ENCODE measurements at regions not wholly inside any gene's neighbourhood (a gene's known extent, or its start where the extent isn't known, plus 50 kb on each side); places are given as distances from the start of the nearest gene placed in this dataset.
"Not testable (repeated sequence)": the region's sequence is repeated elsewhere in the genome, so short reads cannot be mapped to it uniquely, and the experiment has no call there.

DNA sequence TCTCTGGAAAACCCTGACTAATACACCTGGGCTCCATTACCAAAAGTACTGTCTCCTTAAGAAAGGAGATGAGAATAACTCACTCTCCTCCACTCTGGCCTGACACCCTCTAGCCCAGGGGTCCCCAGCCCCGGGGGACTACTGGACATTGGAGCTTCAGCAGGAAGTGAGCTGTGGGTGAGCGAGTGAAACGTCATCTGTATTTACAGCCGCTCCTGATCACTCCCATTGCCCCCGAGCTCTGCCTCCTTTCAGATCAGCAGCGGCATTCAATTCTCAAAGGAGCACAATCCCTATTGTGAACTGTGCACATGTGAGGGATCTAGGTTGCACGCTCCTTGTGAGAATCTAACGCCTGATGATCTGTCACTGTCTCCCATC, 126.3 kb upstream of the TNRC6C start:
- DNase-seq = no peak

DNA sequence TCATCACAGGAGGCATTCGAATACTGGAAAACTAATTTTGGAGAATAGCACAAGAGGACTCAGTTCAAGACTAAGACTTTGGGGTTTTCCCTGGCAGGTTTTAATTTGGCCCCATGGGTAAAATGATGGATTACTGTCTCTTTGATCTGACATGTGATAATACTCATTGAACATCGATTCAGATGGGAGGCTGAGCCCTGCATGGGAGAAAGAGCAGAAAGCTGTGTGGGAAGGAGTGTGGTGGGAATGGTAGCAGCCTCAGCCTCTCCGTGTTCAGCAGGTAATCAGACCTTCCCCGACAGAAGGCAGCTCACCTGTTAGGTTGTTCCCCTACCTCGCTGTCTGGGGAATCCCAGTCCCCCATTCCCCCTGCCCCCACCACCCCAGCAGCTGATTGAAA, 124.7 kb upstream of the TNRC6C start:
- DNase-seq = no peak

DNA sequence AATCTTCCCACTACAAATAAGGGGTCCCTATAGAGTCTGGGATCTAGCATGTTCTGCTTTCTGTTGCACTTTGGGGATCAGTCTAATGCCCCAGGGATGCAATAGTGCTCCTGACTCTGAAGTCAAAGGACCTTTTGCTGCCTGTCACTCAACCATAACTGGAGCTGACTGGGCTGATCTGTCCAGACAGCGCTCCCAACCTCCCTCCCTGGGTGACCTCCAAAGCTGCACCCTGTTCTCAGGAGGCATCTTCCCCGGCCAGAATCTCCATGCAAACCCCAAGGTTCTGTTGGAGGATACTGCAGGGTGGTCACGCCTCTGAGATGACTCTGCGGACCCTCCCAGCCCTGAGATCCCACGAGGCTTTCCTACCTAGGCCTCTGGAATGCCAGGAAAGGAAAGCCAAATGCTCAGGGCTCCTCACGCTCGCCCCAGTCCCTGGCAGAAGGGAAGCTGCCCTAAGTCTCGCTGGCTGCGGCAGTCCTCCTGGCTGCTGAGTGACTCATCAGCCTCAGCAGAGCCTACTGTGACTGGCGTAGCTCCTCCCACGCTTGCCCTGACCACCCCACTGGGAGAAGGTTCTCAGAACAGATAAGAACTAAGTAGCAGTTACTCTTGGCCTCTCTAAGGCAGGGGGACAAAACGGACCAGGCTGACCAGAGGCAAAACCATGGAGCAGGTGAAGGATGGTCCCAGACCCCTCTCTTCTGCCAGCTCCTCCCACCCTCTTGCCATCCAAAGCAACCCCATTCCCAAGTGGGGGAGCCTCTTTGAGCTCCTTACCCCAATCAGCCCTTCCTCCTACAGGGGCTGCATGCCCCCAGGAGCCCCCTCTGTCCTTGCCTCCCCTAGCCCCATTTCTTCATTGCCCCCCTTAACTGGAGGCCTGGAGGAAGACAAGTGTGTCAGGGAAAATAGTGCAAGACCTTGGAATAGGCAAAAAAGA, 124.1 kb upstream of the TNRC6C start:
- DNase-seq = peak; percentile 33 to 86

DNA sequence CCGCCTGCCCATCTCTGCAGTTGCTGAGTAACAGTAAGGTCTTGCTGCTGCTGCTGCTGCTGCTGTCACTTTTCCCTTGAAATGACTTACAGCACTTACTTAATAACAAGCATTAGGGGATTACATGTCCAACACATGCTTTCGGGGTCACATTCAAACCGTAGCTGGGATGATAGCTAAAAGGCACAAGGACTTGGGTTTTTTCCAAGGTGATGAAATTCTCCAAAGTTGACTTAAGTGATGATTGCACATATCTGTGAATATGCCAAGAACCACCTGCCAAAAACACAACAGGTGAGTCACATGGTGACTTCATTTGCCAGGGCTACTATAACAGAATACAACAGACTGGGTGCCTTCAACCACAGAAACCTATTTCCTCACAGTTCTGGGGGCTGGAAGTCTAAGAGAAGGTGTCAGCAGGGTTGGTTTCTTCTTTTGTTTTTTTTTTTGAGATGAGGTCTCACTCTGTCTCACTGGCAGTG, 121.9 kb upstream of the TNRC6C start:
- DNase-seq = no peak

DNA sequence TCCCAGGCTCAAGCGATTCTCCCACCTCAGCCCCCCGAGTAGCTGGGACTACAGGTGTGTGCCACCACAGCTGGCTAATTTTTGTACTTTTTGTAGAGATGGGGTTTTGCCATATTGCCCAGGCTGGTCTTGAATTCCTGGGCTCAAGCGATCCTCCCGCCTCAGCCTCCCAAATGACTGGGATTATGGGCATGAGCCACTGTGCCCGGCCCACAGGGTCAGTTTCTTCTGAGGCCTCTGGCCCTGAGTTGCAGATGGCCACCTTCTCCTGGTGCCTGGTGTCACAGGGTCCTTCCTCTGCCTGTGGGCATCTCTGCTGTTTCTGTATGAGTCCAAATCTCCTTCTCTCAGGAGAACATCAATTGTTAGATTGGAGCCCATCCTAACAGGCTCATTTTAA, 121.4 kb upstream of the TNRC6C start:
- DNase-seq = not testable (repeated sequence)

DNA sequence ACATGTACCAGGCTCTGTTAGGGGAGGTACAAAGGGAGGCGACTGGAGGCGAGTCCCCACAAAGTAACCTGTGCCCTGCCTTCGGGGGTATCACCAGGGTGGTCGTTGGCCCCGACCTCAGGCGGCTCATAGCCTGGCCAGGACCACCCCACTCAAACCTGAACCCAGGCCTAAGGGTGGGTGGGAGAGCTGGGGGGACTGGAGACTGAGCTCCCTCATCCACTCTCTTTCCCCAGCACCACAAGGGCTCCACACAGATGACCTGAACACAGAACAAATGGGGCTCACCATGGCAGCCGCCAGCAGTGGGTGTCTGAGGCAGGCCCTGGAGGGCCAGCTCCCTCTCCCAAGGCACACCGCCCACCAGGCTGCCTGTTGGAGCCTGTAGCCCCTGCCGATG, 120.6 kb upstream of the TNRC6C start:
- no peak for DNase-seq

DNA sequence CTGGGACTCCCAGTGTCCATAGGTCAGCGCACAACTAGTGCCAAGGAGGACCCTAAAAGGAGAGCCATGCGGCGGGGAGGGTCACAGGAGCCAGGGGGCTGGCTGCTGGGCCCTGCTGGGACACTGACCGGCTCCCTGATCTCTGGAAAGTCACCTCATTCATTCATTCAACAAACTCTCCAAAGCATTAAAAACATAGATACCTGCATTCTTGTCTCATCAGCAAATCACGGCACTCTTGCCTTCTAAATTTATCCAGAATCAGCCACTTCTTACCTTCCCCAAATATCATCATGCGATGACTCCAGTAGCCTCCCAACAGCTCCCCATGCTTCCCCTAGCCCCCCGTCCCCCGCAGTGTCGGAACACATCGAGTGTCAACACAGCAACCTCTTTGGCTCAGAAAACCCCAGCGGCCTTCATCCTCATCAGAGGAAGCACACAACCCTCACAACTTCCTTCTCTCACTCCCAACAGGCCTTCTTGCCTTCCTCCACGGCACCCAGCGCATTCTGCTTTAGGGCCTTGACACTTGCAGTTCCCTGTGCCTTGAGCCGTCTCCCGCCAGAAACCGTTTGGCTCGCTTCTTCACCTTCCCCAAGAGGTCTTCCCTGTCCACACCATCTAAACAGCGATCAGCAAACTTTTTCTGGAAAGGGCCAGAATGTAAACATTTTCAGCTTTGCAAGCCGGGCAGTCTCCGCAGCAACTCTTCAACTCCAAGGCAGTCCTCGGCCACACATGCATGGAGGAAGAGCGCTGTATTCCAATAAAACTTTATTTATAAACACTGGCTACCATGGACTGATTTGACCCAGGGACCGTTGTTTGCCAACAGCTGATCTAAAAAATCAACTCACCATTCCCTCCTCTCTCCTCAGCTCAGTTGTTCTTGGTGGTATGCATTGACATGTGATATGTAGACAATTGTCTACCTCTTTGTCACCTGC, 119.5 kb upstream of the TNRC6C start:
- DNase-seq = peak in 1 of 2 donors; percentile 49

DNA sequence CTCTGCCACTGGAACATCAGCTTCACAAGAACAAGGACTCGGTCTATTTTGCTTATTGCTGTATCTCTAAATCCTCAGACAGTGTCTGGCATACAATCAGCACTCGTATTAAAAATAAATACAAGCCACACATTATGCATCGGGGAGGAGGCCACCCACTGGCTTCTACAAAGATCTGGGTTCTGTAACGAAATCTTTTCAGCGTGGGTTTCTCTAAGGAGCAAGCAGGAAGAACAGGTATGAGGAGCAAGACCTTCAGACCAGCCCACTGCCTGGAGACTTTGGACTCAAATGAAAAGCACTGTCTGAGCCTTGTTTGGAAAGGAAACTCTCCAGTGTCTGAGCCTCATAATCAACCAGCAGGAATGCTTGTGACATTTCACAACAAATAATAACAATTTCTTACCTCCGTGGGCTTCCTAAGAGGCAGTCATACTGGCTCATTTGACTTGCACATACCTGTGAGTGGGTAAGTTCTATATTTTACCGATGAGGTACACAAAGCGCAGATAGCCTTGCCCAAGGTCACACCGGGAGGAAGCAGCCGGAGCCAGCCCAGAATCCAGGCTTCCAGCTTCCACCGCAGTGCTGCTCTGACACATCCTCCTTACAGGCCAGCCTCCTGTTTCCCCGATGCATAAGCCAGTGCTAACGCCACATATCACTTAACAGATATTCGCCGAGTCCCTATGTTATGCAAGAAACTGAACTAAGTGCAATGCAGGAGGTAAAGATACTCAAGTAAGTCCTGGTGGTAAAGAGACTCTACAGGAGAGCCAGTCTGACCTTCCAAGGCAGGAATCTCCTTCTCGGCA, 118.6 kb upstream of the TNRC6C start:
- DNase-seq = no peak

DNA sequence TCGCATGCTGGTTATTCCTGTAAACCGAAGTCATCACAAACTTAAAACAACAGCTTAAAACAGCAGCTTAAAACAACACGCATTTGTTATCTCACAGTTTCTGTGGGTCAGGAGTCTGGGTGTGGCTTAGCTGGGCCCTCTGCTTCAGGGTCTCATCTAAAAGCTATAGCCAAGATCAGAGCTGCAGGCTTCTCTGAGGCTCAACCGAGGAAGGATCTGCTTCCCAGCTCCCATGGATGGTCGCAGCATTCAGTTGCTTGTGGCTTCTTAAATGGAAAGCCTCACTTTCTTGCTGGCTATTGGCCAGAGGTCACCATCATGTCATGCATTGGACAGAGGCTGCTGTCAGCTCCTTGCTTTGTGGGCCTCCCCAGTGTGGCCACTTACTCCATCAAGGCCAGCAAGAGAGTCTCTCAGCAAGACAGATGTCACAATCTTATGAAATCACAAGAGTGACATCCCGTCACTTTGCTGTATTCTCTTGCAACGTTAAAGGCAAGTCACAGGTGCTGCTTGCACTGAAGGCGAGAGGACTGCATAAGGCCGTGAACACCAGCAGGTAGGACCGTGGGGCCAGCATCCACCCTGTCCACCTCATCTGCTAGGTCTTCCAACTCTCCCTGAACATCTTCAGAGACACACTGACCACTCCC, 117.9 kb upstream of the TNRC6C start:
- no peak for DNase-seq

DNA sequence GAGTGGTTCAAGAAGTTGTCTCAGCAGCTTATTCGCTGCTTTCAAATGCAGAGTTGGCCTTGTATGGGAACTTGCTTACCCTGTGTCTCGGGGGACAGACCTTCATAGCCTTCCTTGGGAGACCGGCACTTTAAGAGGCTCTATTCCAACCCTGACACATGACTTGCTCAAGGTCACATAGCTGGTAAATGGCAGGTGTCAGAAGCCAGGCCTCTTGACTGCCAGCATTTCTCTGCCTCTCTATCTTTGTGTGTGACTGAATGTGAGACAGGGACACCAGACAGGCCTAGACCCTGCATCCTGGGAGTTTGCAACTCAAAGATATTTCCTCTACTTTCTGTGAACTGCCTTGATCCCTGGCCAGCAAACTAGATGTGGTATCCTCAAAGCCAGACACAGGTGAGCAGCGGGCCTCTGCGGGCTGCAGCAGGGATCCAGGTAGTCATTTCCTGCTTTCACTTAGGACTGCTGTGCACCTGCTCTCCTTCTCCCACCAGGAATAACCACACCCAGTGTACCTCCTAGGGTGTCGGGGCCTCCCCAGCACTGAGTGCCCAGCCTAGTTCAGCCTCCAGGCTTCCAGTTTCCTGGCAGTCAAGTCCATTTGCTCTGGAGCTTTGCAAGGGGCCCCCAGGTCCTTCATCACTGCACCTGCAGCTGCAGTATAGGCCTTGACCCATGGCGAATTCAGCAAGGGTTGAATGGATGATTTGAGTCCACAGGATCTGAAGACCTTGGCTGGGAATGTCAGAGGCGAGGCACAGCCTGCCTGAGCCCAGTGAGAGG, 116.6 kb upstream of the TNRC6C start:
- DNase-seq = no peak

DNA sequence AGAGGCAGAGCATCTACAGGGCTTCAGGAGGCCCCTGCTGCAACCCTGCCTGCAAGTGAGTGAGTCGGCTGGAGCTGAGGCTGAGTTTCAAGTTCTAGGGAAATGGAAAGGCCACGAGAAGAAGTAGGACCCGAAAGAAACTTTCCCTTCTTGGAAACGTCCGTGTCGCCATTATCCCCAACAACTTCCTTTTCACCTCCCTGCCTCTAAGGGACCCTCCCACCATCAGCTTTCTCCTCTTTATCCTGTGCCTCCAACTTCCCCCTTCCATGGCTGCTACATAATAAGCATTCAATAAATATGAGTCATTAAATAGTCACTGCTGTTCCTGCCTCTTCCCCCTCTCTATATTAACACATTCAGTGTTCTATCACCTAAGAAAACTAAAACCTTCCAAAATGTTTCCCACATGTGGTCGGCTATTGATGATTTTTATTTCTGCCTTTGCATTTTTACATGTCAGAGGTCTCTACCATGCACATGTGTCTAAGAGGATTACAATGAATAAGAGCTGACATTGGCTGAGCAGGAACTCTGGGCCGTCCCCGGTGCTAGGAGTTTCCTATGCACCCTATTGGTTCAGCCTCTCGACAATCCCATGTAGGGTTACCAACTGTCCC, 115.9 kb upstream of the TNRC6C start:
- peak in 1 of 2 donors; percentile 64 for DNase-seq

DNA sequence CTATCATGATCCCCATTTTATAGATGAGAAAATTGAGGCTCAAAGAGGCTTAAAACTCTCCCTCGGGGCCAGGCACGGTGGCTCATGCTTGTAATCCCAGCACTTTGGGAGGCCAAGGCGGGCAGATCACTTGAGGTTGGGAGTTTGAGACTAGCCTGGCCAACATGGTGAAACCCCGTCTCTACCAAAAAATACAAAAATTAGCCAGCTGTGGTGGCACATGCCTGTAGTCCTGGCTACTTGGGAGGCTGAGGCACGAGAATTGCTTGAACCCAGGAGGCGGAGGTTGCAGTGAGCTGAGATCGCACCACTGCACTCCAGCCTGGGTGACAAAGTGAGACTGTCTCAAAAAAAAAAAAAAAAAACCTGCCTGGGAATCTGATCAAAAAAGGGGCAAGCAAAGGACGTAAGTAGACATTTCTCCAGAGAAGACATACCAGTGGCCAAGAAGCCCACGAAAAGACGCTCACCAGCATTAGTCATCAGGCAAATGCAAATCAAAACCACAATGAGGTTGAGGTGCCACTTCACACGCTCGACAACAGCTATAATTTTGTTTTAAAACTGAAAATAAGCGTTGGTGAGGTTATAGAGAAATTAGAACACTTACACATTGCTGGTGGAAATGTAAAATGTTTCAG, 115.1 kb upstream of the TNRC6C start:
- DNase-seq = peak in 1 of 2 donors; percentile 53

DNA sequence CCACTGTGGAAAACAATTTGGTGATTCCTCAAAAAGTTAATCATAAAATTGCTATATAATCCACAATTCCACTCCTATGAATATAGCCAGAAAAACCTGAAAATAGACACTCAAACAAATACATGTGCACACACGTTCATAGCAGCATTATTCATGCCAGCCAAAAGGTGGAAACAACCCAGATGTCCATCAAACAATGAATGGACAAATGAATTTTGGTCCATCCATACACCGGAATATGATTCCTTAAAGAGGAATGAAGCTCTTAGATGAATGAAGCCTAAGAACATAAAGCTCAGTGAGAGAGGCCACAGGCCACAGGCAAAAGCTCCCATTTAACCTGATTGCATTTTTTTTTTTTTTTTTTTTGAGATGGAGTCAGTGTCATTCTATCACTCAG, 114.6 kb upstream of the TNRC6C start:
- DNase-seq = no peak

DNA sequence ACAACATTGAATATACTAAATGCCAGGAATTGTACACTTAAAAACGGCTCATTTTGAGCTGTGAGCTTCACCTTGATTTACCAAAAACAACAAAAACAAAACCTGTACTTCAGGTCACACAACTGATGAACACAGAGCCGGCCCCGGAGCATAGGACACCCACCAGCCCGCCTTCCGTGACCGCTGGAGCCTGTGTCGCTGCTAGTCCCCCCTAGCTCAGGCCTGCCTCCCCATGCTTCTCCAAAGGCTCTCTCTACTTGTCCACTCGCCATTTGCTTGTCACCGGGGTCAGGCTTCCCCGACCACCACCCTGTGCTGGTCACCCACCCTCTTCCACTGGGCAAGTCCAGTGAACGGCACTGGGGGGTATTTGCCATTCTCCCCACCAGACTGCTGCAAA, 113.8 kb upstream of the TNRC6C start:
- no peak for DNase-seq

DNA sequence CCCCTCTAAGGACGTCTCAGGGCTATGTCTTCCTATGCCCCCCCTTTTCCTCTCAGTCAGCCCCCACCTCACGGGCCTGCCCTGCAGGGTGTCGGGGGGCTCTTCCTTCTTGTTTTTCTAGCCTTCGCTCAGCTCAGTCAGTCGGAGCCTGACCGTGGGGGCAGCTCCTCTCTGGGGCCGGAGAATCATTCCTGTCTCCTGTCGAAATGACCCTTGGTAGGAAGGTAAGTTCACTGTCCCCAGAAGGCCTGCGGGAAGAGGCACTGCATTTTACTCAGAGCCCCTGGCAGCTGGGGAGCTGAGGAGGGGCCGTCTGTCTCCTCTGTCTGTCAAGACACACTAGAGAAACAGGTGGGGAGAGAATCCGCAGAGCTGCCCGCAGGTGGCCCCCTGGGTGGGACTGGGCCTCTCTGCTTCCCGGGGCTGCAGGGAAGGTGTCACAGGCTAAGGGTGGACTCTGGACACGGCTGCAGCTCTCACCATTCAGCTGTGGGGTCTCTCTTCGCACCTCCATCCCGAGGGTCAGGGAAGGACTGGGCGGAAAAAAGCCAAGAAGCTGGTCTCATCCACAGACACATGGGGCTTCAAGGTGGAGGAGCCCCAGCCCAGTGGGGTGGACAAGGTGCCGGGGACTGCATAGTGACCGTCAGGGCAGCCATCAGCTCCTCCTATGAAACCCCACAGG, 112.8 kb upstream of the TNRC6C start:
- no peak for DNase-seq

DNA sequence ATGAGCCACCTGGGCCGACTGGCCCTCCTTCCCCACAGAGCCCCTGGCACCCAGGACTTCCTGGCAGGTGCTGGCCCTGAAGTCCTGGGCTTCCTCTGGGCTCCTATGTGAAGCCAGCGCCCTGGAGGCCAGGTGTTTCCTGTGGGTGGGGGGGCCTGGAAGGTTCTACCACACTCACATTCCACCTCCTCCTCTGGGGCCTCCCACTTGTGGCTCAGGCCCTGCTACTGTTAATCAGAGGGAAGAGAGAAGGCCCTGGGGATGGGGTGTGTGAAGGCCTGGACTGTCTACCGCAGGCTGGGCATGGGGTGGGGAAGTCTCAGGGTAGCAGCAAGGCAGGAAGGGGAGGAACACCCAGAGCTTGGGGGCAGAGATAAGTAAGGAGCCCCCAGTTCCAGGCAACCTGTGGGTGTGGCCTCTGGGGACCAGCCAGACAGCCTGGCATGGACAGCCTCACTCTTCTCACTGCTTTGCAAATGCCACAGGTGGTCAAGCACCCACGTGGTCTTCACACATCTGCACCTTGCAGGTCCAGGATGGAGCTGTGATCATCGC, 111.9 kb upstream of the TNRC6C start:
- DNase-seq = peak in 1 of 2 donors; percentile 36

DNA sequence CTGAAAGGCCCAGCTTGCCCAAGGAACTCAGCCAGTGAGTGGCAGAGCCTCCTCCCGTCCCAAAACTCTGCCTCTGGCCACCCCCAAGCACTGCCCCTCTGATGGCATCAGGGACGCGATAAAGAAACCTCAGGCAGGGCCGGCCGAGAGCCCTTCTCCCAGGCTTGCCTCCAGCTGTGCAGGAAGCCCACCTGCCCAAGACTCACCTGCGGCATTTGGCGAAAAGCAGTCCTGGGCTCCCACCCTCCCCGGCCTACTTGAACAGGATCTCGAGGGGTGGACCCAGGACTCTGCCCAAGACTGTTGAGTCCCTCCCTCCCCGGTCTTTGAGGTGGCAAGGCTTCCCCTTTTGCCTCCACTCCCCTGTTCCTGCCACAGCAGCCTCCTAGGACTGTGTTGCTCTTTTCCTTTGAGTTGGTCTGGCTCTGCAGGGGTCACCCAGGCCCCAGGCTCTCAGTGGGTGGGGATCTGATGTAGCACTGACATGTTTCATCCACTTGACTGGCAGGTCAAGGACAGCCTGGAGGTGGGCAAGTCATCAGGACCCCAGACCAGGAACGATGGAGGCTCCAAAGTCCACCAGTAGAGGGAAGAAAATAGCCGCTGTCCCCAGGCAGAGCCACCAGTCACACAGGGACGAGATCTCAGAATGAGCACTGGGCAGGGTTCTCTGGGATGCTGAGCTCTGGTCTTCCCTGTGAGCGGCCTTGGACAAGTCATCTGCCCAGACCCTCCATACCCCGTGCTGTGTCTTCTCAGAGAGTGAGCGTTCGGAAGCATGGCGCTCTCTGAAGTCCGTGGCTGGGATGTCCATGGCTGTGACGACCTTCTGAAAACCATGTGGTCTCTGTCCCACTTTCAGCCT, 111.0 kb upstream of the TNRC6C start:
- DNase-seq = no peak

DNA sequence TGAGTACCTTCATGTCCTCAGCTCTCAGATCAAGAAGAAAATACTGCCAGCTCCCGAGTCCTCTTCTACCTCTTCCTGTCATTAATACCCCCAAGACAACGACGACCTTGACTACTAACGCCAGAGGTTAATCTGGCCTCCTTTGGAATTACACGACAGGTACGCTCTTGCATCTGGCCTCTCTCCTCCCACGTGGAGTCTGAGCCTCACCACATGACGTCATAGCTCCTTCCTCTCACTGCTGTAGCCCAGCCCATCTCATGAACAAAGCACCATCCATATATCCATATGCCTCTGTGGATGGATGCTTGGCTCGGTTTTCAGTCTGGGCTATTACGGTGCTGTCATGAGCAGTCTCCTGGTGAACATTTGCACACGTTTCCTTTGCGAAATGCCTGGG, 110.2 kb upstream of the TNRC6C start:
- DNase-seq = no peak

Data from bone marrow (tissue), 2 donors.